GM19238 (cell line): ENCODE measurements at regions not wholly inside any gene's neighbourhood (a gene's known extent, or its start where the extent isn't known, plus 50 kb on each side); places are given as distances from the start of the nearest gene placed in this dataset.

Experiments
- DNase-seq: peaks from one replicate; pipeline ENCODE4 v3.0.0; 2011; ENCODE audit warnings: low spot score; ENCODE audit not compliant: insufficient read length

GRCh38 chr3:64355401-64355807 lies 130.1 kb upstream of the PRICKLE2 start:
- no peak for DNase-seq

GRCh38 chr3:64354956-64355355 lies 129.7 kb upstream of the PRICKLE2 start:
- DNase-seq: no peak

DNA sequence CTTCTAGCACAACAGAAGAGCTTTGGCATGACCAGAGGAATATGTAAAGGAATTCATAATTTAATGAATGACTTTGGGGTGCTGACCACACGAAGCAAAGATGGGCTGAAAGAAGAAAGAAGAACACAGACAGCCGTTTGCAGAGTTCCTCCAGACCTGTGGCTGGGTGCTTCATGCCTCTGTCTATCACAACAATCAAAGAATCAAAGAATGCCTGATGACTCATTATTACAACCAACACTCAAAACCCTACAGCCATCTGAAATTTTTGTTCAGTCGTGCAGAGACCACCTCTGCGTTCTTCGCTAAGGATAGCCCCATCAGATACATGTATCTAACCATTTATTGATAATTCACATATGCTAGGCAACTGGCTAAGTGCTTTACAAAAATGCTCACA lies 129.0 kb upstream of the PRICKLE2 start:
- DNase-seq: no peak

DNA sequence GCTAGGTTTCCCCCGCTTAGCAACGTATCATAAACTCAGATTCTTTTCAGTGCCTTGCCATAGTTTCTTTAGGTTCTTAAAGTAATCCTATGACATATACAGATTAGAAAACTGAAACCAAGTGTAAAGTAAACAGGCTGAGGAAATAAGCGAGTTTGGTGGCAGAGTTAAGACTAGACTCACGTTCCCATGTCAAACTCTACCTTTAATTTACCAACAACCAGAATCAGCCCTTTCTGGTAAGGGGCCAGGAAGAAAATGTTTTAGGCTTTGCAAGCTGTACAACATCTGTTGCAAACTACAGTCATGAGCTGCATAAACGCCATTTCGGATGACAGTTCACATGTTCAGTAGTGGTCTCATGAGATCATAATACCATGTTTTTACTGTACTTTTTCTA lies 128.0 kb upstream of the PRICKLE2 start:
- DNase-seq: no peak

DNA sequence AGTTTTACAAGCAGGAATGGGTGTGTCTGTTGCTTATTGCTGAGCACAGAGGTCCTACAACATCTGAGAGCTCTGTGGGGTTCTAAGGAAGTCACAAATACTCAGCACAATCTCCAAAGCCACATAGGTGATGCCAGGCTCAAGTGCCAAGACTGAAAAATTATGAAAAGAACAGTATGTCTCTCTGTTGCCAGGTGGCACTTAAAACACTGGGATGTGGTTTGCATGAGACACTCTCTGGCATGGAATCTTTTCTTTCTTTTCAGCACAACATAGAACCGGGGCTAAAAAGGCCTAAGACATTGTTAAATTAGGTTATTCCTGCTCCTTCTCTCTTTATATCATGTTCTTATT lies 127.3 kb upstream of the PRICKLE2 start:
- no peak for DNase-seq

DNA sequence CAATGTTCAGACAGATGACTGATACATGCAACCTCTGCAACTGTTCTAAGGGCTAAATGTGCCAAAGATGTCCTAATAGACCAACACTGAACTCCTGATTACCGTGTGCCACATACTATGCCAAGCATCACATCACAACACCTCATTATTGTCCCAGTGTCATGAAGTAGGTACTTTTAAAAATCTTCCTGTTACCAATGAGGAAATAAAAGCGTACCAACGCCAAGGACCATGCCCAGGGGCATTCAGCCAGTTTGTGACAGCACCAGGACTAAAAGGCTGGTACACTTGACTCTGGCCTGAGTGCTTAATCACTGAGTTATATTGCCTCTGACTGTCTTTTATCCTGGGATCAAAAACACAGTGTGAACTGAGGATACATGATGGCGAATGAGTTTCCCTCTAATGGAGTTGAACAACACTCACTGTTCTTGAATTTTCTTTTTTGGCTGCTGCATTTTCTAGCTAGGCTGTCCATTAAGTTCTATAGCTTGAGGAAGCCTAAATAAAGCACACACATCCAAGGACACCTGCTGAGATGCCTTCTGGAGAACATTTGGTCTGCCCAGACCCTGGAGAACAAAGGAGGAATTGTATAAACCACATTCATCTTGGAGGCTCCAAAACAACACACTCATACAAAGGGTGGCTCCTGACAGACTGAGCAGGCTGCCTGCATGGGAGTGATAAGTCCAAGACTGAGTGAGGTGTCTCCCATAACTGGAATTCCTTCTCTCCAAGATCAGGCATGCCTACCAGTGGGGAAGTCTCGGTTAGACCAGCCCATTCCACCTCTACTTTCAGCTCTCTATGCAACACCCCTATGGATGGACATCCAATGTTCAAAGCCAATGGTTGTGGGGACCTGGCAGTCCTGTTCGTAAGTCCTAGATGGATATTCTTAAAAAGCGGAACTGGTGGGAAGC lies 126.7 kb upstream of the PRICKLE2 start:
- no peak for DNase-seq

DNA sequence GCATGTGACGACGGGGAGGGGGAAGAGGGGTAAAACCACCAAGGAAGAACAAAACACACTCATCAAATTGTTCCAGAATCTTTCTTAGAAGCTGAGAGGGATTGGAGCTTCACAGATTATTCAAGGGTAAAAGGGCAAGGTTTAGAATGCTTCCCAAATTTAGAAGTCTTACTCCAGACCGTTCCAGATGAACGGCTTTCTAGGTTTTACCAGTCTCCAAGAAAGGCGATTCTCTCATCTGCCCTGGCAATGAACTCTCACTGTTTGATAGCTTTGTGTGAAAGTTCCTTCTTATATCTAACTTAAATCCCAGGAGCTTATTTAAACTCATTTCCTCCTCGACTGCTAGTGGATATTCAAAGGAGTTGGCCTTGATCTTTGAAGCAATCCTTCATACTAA lies 124.3 kb upstream of the PRICKLE2 start:
- no peak for DNase-seq

- DNase-seq: no peak
These were observed 120.1 kb upstream of the PRICKLE2 start for GRCh38 chr3:64345371-64345770.

DNA sequence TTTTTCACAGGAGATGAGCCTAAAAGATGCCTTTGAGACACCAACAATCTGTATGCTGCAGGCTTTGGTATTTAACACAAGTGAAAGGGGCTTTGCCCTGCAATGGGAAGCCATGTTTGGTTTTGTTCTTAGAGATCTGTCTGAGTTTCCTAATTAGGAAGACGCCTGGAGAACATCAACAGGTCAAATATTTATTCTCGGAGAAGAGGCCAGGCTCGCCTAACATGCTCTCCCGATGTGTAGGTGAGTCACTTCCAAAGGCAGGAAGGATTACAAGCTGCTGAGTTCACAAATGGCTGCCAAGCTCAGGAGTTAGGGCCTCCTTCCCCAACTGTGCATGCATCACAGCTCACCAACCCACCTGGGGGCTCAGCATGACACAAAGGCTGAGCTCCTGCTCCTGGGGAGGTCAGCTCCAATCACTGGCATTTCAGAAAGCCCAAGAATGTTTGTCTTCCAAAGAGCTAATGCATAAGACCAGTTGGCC lies 119.5 kb upstream of the PRICKLE2 start:
- no peak for DNase-seq

GRCh38 chr3:64343689-64344430 lies 118.6 kb upstream of the PRICKLE2 start:
- no peak for DNase-seq

- no peak for DNase-seq
These were observed 117.8 kb upstream of the PRICKLE2 start for GRCh38 chr3:64342940-64343688.

DNA sequence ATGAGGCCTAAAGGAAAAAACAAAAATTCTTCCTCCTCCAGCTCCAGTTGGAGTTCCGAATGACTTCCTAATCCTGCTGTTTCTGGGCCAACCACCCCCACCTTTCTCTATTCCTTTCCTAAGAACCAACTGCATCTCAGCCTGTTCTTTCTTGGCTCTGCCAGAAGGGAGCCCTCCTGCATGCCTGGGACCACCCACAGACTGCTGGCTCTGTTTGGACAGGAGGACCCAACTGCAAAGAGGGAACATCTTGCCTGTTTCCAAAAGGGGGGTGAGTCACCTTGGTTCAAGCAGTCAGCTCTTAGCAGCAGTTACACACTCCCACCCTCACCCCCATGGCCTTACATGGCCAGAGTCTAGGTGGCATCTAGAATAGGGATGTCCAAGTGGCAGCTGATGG lies 116.0 kb upstream of the PRICKLE2 start:
- no peak for DNase-seq

DNA sequence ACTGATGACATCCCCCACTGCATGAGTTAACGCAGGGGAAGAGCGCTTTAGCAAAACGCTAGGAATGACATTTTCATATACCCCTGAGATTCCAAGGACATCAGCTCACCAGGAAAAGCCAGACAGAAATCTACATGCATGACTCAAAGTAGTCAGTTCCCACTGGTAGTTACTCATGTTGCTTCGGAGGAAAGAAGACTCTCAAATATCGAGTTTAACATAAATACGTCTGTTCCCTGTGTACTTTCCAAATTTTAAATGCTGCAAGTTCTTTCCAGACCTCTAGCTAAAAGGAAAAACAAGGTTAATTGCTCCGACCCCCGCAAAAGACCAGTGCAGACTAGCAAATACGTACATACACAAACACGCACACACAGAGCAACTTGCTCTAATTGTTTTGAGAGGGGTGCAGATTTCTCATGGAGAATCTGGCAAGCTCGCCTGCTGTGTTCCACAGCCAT lies 115.4 kb upstream of the PRICKLE2 start:
- no peak for DNase-seq

- no peak for DNase-seq
These were observed 111.2 kb upstream of the PRICKLE2 start for GRCh38 chr3:64336488-64336887.

DNA sequence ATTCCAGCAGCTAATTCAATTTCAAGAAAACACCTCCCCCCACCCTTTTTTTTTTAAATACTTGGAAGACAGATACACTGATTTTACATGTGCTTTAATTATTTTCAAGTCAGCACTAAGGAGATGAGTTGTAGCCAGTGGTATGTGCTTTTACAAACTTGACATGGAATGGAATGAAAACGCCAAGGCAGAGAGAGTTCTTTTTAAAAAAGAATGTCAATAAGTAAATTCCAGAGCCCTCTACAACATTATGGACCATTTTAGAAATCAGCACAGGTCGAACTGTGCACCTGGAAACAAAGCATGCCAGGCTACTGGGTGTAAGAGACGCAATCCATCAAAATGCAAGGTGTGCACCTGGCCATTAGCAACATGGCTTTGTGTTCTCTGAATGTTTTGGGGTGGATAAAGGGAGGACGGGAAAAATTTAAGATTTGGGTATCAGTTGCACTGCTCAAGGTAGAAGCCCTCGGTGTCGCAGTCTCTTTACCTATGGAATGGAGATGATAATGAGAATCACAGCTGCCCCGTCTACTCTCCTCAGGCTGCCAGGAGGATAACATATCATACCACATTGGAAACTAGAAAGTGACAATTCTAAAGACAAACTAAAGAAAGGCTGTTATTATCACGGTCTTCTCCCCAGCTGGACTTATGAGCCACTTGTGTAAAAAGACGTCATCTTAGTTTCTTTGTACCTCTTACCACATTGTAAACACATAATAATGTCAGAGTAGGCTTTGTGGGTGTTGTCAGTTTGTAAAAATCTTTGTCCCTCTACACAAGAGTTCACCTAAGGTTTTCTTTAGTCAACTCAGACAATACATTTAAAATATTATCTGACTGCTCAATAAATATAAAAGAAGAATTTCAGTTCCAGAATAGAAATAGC lies 107.4 kb upstream of the PRICKLE2 start:
- no peak for DNase-seq

DNA sequence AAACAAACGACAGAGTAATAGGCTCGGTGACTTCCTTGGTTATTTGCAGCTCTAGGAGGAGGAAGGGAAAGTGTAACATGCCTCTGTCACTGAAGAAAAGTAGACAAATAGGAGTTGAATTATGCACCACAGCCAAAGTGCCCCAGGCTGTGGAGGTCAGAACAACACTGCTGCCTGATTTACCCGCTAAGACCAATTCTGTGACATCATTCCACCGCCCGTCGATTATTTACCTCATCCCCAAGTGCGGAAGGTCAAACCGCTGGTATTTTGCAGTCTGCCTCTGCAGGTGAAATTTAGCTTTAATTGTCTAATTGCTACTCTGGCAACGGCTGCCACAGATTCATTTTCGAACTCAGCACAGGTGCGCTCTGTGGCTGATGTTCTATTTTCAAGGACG lies 106.3 kb upstream of the PRICKLE2 start:
- no peak for DNase-seq

GRCh38 chr3:64329037-64329436 lies 103.8 kb upstream of the PRICKLE2 start:
- no peak for DNase-seq

GRCh38 chr3:64327100-64327804 lies 102.0 kb upstream of the PRICKLE2 start:
- no peak for DNase-seq

- DNase-seq: no peak
These were observed 96.5 kb upstream of the PRICKLE2 start for GRCh38 chr3:64321747-64322146.

GRCh38 chr3:64319391-64319790 lies 94.1 kb upstream of the PRICKLE2 start:
- no peak for DNase-seq
